T-helper 22 cell (primary cell): ENCODE measurements at regions not wholly inside any gene's neighbourhood (a gene's known extent, or its start where the extent isn't known, plus 50 kb on each side); places are given as distances from the start of the nearest gene placed in this dataset.

Source experiments
- DNase-seq: peaks from one replicate; pipeline ENCODE4 v3.0.0-alpha.2; 2020; ENCODE audit warnings: low read depth

DNA sequence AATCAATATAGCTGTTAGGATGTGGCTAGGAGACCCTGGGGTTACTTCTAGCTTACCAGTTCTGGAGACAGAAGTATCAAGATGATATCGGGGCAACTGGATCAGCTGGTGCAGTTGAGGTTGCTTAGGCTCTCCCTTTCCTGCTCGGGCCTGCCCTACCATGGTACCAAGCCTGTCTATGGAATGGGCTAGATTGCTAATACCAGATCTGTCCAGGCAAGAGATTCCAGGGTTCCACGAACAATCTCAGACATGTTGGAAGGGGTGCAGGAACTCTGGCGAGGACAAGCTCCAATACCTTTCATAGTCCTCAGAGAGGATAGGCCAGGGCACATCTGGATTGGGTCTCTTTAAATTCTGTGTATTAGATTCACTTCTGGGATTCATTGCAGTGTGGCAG lies 53.8 kb downstream of the ADM start:
- DNase-seq, result no peak

GRCh38 chr11:10359171-10359570 lies 54.3 kb downstream of the ADM start:
- no peak for DNase-seq

GRCh38 chr11:10360835-10361234 lies 56.0 kb downstream of the ADM start:
- no peak for DNase-seq

GRCh38 chr11:10365045-10365444 lies 60.2 kb downstream of the ADM start:
- DNase-seq, result no peak

GRCh38 chr11:10366568-10367331 lies 61.9 kb downstream of the ADM start:
- peak; percentile 11 for DNase-seq

GRCh38 chr11:10371926-10372641 lies 67.2 kb downstream of the ADM start:
- no peak for DNase-seq

DNA sequence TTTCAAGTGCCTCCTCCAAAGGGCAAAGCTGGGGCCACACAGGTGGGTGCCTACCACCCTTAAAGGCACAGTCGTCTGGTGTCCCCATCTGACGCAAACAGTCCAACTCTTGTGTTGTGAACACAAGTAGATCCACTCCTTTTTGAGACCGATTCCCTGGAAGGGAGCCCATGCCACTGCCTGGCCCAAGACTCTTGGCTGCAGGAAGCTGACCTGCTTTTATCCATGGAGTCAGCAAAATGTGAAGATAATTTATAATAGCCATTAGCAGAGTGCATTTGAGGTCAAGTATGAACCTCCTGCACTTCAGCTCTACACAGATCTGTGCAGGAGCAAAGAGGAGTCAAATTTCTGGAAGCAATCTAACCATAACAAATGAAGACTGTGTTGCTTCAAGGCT lies 68.5 kb downstream of the ADM start:
- DNase-seq, result no peak

GRCh38 chr11:10373929-10374328 lies 69.1 kb downstream of the ADM start:
- no peak for DNase-seq

- DNase-seq, result no peak
Measured at GRCh38 chr11:10374386-10374785, 69.5 kb downstream of the ADM start.

DNA sequence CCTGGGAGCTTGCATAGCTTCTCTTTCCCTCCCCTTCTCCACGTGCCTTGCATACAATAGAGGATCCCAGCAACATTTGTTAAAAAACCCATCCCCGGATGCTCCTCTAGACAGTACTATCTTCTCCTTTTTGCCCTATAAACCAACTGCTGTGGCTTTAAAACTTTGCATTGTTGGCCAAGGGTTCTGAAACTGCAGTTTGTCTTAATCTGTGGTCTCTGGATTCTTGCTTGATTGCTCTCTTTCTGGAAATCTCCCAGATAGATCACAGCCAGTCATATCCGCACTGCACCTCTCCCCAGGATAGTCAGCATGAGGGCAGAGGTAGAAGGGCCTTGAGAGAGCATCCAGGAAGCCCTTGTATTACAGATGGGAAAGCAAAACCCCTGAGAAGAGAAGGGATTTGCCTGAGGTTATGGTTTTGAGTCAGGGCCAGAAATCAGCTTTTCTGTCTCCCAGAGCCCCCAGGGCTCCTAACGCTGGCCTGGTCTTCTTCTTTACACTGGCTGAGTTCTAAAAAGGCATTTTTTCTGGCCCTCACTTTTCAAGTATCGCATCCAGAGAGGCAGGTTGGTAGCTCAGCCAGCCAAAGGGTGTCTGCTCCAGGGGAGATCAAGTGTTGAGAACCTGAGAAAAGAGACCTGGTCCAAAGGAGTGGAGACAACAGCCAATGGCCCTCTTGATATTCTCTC lies 70.6 kb downstream of the ADM start:
- DNase-seq, result no peak

DNA sequence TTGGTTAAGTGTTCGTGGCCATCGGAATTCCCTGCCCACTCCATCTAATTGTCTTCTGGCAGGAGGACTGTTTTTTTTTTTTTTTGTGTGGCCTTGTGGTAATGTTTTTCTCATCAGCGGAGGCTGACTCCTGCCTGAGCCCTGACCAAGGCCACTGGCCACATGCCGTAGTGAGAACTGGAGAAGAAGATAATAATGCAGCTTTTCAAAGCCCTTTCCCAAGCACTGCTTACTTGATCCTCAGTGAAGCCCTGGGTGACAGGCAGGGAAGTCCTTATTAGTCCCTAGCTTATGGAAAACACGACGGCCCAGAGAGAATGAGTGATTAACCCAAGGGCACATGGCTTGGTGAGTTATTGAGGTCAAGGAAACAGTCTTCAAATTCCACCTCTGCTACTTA lies 71.2 kb downstream of the ADM start:
- no peak for DNase-seq

DNA sequence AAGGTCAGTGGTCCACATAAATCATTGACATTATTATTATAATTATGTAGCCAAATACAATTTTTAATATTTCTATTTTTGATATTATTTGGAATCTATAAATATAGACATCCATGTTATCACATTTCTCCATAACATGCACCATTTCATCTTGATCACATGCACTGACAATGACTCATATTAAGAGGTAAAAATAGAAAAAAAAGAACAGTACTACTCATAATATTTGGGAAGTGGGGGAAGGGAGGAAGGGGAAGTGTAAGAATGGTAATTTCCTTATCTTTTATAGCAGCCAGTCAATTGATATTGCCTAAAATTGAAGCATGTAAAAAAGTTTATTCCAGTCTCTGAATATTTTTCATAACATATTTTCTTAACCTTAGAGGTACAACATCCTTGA lies 72.3 kb downstream of the ADM start:
- DNase-seq, result no peak

GRCh38 chr11:10378362-10378761 lies 73.5 kb downstream of the ADM start:
- DNase-seq, result no peak

DNA sequence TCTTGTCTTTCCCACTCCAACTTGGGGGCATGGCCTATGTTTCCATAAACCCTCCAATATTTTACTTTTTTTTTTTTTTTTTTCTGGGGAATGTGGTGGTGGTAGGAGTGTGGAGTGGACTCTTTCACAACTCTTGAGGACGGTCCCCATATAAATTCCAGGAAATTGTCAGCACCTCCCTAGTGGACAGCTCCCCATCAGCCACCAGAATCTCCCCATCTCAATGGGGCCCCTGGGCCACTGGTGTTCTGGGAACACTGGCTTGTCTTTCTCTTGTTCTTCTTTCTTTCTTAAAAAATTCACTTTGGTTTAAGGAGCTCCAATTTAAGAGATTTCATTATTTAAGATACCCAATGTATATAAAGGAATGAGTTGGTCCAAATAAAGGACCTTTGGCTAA lies 74.1 kb downstream of the ADM start:
- DNase-seq, result no peak

- no peak for DNase-seq
Measured at GRCh38 chr11:10379426-10379825, 74.6 kb downstream of the ADM start.

- DNase-seq, result no peak
Measured at GRCh38 chr11:10379871-10380568, 75.0 kb upstream of the AMPD3 start.

DNA sequence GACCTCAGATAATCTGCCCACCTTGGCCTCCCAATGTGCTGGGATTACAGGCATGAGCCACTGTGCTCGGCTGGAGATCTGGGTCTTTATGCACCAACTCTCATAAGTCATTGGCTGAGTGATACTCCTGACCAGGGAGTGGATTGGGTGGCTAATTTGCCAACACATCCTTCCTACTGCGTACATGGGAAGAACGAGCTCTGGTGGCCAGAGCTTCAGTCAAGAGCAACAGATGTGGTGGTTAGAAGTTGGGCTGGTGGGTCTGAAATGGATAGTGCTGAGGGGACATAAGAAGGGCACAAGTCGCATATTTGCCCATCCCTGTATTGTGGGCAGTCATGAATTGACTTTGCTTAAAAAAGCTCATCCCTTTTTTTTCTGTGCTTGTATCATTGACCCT lies 74.1 kb upstream of the AMPD3 start:
- DNase-seq, result no peak

DNA sequence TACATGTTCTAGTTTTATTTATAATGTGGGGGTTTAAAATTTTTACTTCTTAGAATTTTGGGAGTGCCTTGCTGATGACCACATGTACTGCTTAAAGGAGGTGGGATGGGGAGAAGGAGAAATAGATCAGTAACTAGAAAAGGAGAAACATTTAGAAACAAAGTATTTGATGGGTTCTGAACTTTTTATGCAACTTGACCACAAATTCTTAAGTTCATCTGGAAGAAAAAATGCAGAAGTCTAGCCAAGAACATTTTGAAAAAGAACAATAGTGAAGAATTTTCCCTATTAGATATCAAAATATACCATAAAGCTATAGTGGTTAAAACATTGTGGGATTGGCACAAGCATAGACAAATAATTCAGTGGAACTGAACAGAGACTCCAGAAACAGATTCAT lies 73.3 kb upstream of the AMPD3 start:
- DNase-seq, result no peak

DNA sequence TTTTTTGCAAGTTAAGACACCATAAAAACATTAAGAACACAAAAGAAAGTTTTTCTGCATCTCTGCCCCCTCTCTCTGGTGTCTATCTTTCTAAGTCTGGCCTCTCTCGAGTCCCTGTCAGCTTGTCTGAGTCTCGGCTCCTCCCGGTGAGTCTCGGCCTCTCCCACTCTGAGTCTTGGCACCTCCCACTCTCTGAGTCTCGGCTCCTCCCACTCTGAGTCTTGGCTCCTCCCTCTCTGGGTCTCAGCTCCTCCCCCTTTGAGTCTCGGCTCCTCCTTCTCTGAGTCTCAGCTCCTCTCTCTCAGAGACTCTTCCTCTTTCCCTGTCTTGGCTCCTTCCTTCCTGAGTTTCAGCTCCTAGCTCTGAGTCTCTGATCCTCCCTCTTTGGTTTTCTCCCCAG lies 72.5 kb upstream of the AMPD3 start:
- no peak for DNase-seq

DNA sequence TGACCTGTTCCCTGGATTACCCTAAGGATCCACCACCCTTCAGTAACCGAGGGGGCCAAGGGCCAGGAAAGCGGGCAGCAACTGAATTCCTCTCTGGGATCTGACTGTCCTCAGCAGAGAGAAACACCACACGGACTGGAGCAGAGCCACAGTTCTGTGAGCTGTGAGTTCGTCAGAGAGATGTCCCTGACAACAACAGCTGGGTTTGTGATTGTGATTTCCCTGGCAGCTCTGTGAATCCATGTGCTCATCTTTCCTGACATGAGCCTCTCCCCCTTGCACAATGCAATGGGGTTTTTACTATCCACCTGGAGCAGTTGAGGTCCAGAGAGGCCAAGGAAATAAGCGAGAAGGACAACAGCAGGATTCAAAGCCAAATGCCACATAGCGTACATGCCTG lies 69.4 kb upstream of the AMPD3 start:
- DNase-seq, result no peak

DNA sequence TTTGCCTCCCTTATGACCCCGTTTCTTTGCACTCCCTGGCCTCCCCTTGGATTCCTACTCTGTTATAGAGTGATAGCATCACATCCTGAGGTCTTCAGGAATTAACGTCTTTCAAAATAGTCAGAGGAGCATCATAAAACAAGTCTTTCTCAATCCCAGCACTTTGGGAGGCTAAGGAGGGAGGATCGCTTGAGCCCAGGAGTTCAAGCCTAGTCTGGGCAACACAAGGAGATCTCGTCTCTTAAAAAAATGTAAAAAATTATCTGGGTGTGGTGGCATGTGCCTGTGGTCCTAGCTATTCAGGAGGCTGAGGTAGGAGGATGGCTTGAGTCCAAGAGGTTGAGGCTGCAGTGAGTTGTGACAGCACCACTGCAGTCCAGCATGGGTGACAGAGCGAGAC lies 68.7 kb upstream of the AMPD3 start:
- DNase-seq, result no peak

GRCh38 chr11:10386861-10387205 lies 68.2 kb upstream of the AMPD3 start:
- DNase-seq, result no peak
